ENCODE measurements at regions not wholly inside any gene's neighbourhood (a gene's known extent, or its start where the extent isn't known, plus 50 kb on each side); places are given as distances from the start of the nearest gene placed in this dataset.
A peak's percentile ranks its signal among the peaks of the same experiment; 100 is the strongest.

- no peak for DNase-seq (ENCODE audit: low spot score)
- H3K27ac ChIP-seq = peak overlapping the region; percentile 100
- ChIA-PET POLR2A (ENCODE audit: low non-redundant PET) (no interaction called here), CTCF (no interaction called here)
- TF ChIP-seq CTCF (conservative IDR thresholded peaks at IDR 0.05; ENCODE audit: low read depth) = no peak
Measured at GRCh38 chr21:43360441-43361126, 66.3 kb downstream of the SIK1 start.

- no peak for DNase-seq (ENCODE audit: low spot score)
- peak overlapping the region; percentile 100 for H3K27ac ChIP-seq
- POLR2A ChIA-PET (ENCODE audit: low non-redundant PET) = interaction anchor here (0.6 kb wide), 1 partner anchor 66 kb away, joined by 3 read pairs; no protein-coding TSS in a partner anchor
- CTCF ChIA-PET = interaction anchor here (0.6 to 0.7 kb wide), 2 partner anchors 152 to 285 kb away, joined by 3 read pairs; no protein-coding TSS in a partner anchor
- TF ChIP-seq CTCF (conservative IDR thresholded peaks at IDR 0.05; ENCODE audit: low read depth) = no peak
Measured at GRCh38 chr21:43358940-43359822, 67.8 kb downstream of the SIK1 start.

GRCh38 chr21:43357715-43358430, 69.1 kb downstream of the SIK1 start:
- TF ChIP-seq CTCF (conservative IDR thresholded peaks at IDR 0.05; ENCODE audit: low read depth) = no peak
- ChIA-PET POLR2A (ENCODE audit: low non-redundant PET) (no interaction called here), CTCF (interaction anchor here (0.7 kb wide), 1 partner anchor 150 kb away, joined by 3 read pairs; no protein-coding TSS in a partner anchor)
- H3K27ac ChIP-seq = peak overlapping the region; percentile 100
- no peak for DNase-seq (ENCODE audit: low spot score)

GRCh38 chr21:43355925-43356289, 71.0 kb downstream of the SIK1 start:
- peak overlapping the region; percentile 39 for H3K27ac ChIP-seq
- no peak for TF ChIP-seq CTCF (conservative IDR thresholded peaks at IDR 0.05; ENCODE audit: low read depth)
- DNase-seq (ENCODE audit: low spot score) = no peak
- POLR2A ChIA-PET (ENCODE audit: low non-redundant PET) = no interaction called here
- CTCF ChIA-PET = interaction anchor here (1.0 kb wide), 1 partner anchor 14 kb away, joined by 3 read pairs; no protein-coding TSS in a partner anchor

GRCh38 chr21:43355266-43355924, 71.5 kb downstream of the SIK1 start:
- no peak for DNase-seq (ENCODE audit: low spot score)
- CTCF ChIA-PET = interaction anchor here (1.0 kb wide), 1 partner anchor 13 kb away, joined by 3 read pairs; no protein-coding TSS in a partner anchor
- TF ChIP-seq CTCF (conservative IDR thresholded peaks at IDR 0.05; ENCODE audit: low read depth) = no peak
- POLR2A ChIA-PET (ENCODE audit: low non-redundant PET) = no interaction called here
- peak overlapping the region; percentile 39 for H3K27ac ChIP-seq

GRCh38 chr21:43354666-43355065, 72.3 kb downstream of the SIK1 start:
- ChIA-PET CTCF (no interaction called here), POLR2A (ENCODE audit: low non-redundant PET) (no interaction called here)
- no peak for DNase-seq (ENCODE audit: low spot score)
- no peak for TF ChIP-seq CTCF (conservative IDR thresholded peaks at IDR 0.05; ENCODE audit: low read depth)
- H3K27ac ChIP-seq = peak overlapping the region; percentile 44

Data from RWPE1 (cell line).